ENCODE measurements at regions not wholly inside any gene's neighbourhood (a gene's known extent, or its start where the extent isn't known, plus 50 kb on each side); places are given as distances from the start of the nearest gene placed in this dataset.
A peak's percentile ranks its signal among the peaks of the same experiment; 100 is the strongest.

DNA sequence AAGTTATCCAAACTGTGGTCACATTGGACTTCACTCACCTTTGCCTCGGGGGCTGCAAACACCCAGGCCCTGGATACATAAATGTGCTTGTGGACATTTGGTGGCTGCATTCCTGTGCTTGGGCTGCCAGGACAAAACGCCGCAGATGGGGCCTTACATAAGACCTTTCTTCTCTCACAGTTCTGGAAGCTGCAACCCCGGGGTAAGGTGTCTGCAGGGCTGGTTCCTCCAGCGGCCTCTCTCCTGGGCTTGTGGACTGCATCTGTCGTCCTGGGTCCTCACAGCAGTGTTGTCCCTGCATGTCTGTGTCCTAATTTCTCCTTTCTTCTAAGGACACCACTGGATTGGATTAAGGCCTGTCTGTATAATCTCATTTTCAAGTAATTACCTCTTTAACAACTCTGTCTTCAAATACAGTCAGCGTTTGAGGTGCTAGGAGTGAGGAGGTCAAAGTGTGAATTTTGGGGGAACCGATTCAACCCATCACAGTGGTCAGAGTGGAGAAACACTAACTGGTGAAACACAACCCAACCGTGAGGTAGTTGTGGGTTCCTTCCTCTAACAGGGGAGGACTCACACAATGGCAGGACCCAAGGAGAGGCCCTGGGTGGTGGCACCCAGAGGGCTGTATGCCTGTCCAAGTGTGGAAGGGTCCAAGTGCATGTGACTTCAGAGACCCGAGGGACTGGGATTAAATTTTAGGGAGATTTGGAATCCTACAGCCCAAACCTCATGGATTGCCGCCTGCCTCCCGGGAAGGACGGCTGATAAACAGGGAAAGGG is 415.6 kb downstream of the IRX2 start:
- no peak for TF ChIP-seq EZH2phosphoT487 (IDR thresholded peaks at IDR 0.05)
- TF ChIP-seq, protein P1, sequence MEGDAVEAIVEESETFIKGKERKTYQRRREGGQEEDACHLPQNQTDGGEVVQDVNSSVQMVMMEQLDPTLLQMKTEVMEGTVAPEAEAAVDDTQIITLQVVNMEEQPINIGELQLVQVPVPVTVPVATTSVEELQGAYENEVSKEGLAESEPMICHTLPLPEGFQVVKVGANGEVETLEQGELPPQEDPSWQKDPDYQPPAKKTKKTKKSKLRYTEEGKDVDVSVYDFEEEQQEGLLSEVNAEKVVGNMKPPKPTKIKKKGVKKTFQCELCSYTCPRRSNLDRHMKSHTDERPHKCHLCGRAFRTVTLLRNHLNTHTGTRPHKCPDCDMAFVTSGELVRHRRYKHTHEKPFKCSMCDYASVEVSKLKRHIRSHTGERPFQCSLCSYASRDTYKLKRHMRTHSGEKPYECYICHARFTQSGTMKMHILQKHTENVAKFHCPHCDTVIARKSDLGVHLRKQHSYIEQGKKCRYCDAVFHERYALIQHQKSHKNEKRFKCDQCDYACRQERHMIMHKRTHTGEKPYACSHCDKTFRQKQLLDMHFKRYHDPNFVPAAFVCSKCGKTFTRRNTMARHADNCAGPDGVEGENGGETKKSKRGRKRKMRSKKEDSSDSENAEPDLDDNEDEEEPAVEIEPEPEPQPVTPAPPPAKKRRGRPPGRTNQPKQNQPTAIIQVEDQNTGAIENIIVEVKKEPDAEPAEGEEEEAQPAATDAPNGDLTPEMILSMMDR (IDR thresholded peaks at IDR 0.05), result no peak
- TF ChIP-seq EZH2 (IDR thresholded peaks at IDR 0.05), result no peak
- H3K27ac Mint-ChIP-seq, result peak overlapping the region; percentile 34
- H3K4me1 ChIP-seq, result peaks cover 17% of the 10 kb centered on the region
- no peak overlapping the region for H2AFZ ChIP-seq (replicated peaks)
- H3K27me3 ChIP-seq, result no peaks in the 10 kb centered on the region
- no peak overlapping the region for H3K4me3 Mint-ChIP-seq
- H3K79me2 ChIP-seq (ENCODE audit: low read depth), result no peaks in the 10 kb centered on the region
- H3F3A ChIP-seq (ENCODE audit: low read depth), result no peaks in the 10 kb centered on the region
- H4K20me1 ChIP-seq (ENCODE audit: low read depth), result no peaks in the 10 kb centered on the region
- no peaks in the 10 kb centered on the region for H3K27me3 Mint-ChIP-seq (ENCODE audit: insufficient read depth, low read depth)
- no peak overlapping the region for H3K9ac ChIP-seq
- peaks cover 53% of the 10 kb centered on the region for H3K4me1 Mint-ChIP-seq
- no peak for DNase-seq (ENCODE audit: low spot score)
- no peaks in the 10 kb centered on the region for H3K9me3 ChIP-seq (ENCODE audit: low read depth)
- peak overlapping the region; percentile 25 for H3K4me2 ChIP-seq
- H3K9me3 Mint-ChIP-seq, result no peaks in the 10 kb centered on the region
- H3K36me3 ChIP-seq, result no peaks in the 10 kb centered on the region
- no peak overlapping the region for H3K27ac ChIP-seq
- H3K4me3 ChIP-seq, result no peak overlapping the region
- H3K36me3 Mint-ChIP-seq, result no peaks in the 10 kb centered on the region

DNA sequence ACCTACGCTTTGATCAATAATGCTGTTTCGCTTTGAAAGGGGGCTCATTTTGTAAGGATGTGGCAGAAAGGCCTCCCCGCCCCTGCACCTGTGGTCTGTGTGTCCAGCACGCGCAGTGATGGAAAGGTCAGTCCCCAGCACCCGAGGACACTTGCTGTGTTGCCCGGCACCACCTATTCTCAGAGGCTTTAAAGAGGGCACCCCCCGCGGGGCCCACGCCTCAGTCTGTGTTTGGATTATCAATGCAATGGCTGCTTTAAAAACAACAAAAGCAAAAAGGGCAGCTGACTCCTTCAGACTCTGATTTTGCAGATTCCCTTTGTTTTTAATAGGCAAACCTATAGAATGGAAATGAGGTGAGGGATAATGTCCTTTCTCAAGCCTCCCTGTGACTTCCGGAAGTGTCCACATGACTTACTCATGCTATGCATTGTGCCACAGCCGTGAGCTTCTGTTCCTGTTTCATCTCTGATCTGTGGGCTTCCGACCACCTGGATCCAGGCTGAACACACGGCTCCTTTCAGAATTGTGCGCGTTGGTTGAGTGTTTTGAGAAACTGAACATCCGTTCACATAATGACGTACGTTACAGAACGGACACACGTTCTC is 416.2 kb downstream of the IRX2 start:
- no peaks in the 10 kb centered on the region for H3F3A ChIP-seq (ENCODE audit: low read depth)
- no peak overlapping the region for H3K4me3 ChIP-seq
- Mint-ChIP-seq H3K36me3 (no peaks in the 10 kb centered on the region), H3K9me3 (no peaks in the 10 kb centered on the region), H3K4me1 (peaks cover 56% of the 10 kb centered on the region), H3K4me3 (no peak overlapping the region), H3K27me3 (ENCODE audit: insufficient read depth, low read depth) (no peaks in the 10 kb centered on the region), H3K27ac (no peak overlapping the region)
- H4K20me1 ChIP-seq (ENCODE audit: low read depth), result no peaks in the 10 kb centered on the region
- H3K27me3 ChIP-seq, result no peaks in the 10 kb centered on the region
- peaks cover 17% of the 10 kb centered on the region for H3K4me1 ChIP-seq
- TF ChIP-seq EZH2phosphoT487 (IDR thresholded peaks at IDR 0.05) (no peak), EZH2 (IDR thresholded peaks at IDR 0.05) (no peak)
- TF ChIP-seq, protein P1 (IDR thresholded peaks at IDR 0.05), result no peak
- H3K9me3 ChIP-seq (ENCODE audit: low read depth), result no peaks in the 10 kb centered on the region
- H3K36me3 ChIP-seq, result no peaks in the 10 kb centered on the region
- no peaks in the 10 kb centered on the region for H3K79me2 ChIP-seq (ENCODE audit: low read depth)
- no peak overlapping the region for H3K27ac ChIP-seq
- peak; percentile 44 for DNase-seq (ENCODE audit: low spot score)
- no peak overlapping the region for H2AFZ ChIP-seq (replicated peaks)
- H3K9ac ChIP-seq, result no peak overlapping the region
- H3K4me2 ChIP-seq, result peak overlapping the region; percentile 25

DNA sequence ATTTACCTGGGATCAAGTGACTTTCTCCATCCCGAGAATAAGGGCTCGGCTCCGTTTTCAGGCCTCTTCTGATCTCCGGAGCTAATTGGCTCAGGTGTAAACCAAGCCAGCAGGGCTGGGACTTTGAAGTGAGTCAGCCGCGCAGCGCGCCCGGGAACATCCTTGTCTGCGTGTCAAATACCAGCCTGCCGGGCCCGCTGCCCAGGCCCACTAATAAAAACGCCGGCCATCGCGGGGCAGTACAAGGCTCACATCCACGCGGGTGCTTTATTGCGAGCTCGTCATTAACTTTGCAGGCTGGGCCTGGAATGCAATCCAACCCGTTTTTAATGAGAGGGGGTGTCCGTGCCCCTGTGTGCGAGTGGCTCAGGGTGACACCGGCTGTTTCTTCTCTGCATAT is 416.8 kb downstream of the IRX2 start:
- peaks cover 17% of the 10 kb centered on the region for H3K4me1 ChIP-seq
- Mint-ChIP-seq H3K9me3 (no peaks in the 10 kb centered on the region), H3K27ac (no peak overlapping the region), H3K4me1 (peaks cover 56% of the 10 kb centered on the region), H3K36me3 (no peaks in the 10 kb centered on the region), H3K27me3 (ENCODE audit: insufficient read depth, low read depth) (no peaks in the 10 kb centered on the region), H3K4me3 (no peak overlapping the region)
- H3K4me3 ChIP-seq, result no peak overlapping the region
- no peaks in the 10 kb centered on the region for H3K9me3 ChIP-seq (ENCODE audit: low read depth)
- peak; percentile 43 for DNase-seq (ENCODE audit: low spot score)
- no peaks in the 10 kb centered on the region for H4K20me1 ChIP-seq (ENCODE audit: low read depth)
- H3K4me2 ChIP-seq, result peak overlapping the region; percentile 25
- no peak overlapping the region for H3K27ac ChIP-seq
- H3K79me2 ChIP-seq (ENCODE audit: low read depth), result no peaks in the 10 kb centered on the region
- no peaks in the 10 kb centered on the region for H3K36me3 ChIP-seq
- H3K9ac ChIP-seq, result no peak overlapping the region
- H2AFZ ChIP-seq (replicated peaks), result no peak overlapping the region
- H3F3A ChIP-seq (ENCODE audit: low read depth), result no peaks in the 10 kb centered on the region
- TF ChIP-seq EZH2 (IDR thresholded peaks at IDR 0.05) (no peak), EZH2phosphoT487 (IDR thresholded peaks at IDR 0.05) (no peak)
- TF ChIP-seq, protein P1 (IDR thresholded peaks at IDR 0.05), result no peak
- no peaks in the 10 kb centered on the region for H3K27me3 ChIP-seq

All from neural progenitor cell (in vitro differentiated cells).